AG04450 (cell line): ENCODE measurements at regions not wholly inside any gene's neighbourhood (a gene's known extent, or its start where the extent isn't known, plus 50 kb on each side); places are given as distances from the start of the nearest gene placed in this dataset.

ENCODE experiments used
- CTCF ChIA-PET: fragments of 300-600, 350-600 bp; formaldehyde crosslinking; extraction: SDS; loops from one replicate; lab custom pipeline; 2022; ENCODE audit warnings: antibody characterized with exemption, inconsistent platforms; lab: Charles Lee
- POLR2A ChIA-PET: fragments of 350-600 bp; formaldehyde crosslinking; extraction: SDS; loops from one replicate; lab custom pipeline; 2021; ENCODE audit warnings: antibody characterized with exemption, inconsistent platforms; lab: Yijun Ruan, JAX
- DNase-seq: peaks from one replicate; pipeline ENCODE4 v3.0.0-alpha.2; 2011; ENCODE audit warnings: low read depth, low spot score
- H3K27ac ChIP-seq: one replicate; pipeline ENCODE4 v1.5.1; 2012; ENCODE audit warnings: low read depth, low read length, control low read depth
- H3K27me3 ChIP-seq: one replicate; pipeline ENCODE4 v1.6.0; 2012; ENCODE audit warnings: low read length; ENCODE audit not compliant: control insufficient read depth, insufficient read depth
- H3K4me3 ChIP-seq: 2 replicates; pipeline ENCODE4 v1.5.1; 2011; ENCODE audit warnings: mild to moderate bottlenecking, low read depth, low read length, control low read depth
- H3K9me3 ChIP-seq: 2 replicates; pipeline ENCODE4 v1.5.1; 2012; ENCODE audit warnings: low read length; ENCODE audit not compliant: control insufficient read depth, insufficient read depth
- CTCF ChIP-seq: IDR thresholded peaks from 2 replicates; pipeline ENCODE4 v1.5.1; 2011; ENCODE audit warnings: low read depth, low read length, control low read depth, inconsistent platforms

- Histone ChIP-seq H3K27ac (no peak overlapping the region), H3K27me3 (peaks cover 13% of the 10 kb centered on the region), H3K4me3 (no peak overlapping the region), H3K9me3 (no peaks in the 10 kb centered on the region; the same call in 1 of the 2 replicates)
- DNase-seq, result no peak
- ChIA-PET CTCF (no interaction called here), POLR2A (no interaction called here)
- TF ChIP-seq CTCF, result no peak
Observed at GRCh38 chr5:1731091-1731639, 68.5 kb downstream of the MRPL36 start.

DNA sequence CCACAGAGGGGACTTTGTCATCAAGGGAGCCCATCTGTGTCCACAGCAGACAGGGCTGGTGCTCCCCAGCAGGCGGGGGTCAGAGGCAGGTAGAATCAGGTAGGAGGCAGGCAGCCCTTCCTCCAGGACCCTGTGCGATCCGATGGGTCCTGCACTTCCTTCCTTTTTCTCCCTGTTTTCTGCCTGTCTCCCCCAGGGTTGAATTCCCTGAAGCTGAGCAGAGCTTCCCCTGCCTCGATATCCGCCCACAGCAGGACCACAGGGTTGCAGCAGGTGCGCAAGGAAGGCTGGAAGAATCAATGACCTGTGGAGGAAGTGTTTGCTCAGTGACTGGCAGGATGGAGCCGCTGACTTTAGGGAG lies 69.2 kb downstream of the MRPL36 start:
- no peak for TF ChIP-seq CTCF
- Histone ChIP-seq H3K27ac (no peak overlapping the region), H3K27me3 (peaks cover 13% of the 10 kb centered on the region), H3K4me3 (no peak overlapping the region), H3K9me3 (no peaks in the 10 kb centered on the region; the same call in 1 of the 2 replicates)
- no peak for DNase-seq
- CTCF ChIA-PET, result no interaction called here
- POLR2A ChIA-PET, result no interaction called here

DNA sequence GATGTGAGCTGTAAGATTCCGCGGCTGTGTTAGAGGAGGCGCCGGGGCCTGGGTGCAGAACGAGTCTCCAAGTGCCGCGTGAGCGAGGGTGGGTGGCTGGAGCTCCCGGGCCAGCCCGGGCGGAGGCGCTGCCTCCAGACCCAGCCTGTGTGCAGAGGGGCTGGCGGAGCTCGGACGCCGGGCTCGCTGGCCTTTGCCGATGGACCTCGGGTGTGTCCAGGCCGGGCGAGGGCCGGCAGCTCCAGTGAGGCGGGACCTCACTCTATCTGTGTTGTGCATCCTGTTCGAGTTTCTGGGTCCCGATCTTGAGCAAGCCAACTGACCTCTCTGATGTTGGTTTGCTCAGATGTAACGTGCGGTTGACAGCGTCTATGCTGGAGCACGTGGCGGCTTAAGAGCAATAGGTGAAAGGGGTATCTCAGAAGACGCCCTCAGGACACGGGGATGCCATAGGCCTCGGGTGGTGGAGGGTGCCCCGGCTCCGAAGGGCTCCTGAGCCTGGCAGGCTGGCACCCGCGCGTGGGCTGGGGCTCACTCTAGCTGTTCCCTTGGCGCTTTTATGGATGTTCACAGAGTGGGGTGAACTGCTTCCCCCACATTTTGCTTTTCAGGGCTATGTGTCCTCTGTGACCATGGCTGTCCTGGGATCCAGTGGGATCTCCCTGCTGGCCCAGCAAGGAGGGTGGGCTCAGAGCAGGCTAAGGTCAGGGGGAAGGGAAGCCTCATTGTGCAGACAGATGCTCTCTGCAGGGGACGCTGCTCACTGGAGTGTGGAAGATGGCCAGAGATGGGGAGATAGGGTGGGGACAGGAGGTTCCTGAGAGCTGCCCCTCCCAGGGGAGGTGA lies 69.8 kb downstream of the MRPL36 start:
- ChIA-PET POLR2A (no interaction called here), CTCF (no interaction called here)
- Histone ChIP-seq H3K27me3 (peaks cover 13% of the 10 kb centered on the region), H3K9me3 (no peaks in the 10 kb centered on the region; the same call in 1 of the 2 replicates), H3K4me3 (no peak overlapping the region), H3K27ac (no peak overlapping the region)
- DNase-seq, result no peak
- TF ChIP-seq CTCF, result no peak

DNA sequence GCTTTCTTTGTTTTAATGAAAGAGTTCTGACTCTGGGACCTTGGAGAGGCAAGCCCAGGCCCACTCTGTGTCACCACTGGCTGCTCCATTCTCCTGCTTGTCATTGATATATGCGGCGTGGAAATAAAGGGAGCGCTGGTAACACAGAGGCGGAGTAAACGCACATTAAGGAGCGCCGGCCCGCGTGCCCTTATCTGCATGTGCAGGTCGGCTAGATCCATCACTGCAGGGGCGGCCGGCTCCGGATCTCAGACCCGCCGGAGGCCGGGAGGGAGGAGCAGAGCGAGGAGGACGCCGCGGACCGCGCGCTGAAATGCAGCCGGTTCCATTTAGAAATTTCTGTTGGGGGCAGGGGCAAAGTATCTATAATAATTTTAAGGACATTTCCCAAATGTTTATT lies 70.8 kb downstream of the MRPL36 start:
- H3K27ac ChIP-seq, result no peak overlapping the region
- peaks cover 13% of the 10 kb centered on the region for H3K27me3 ChIP-seq
- no peaks in the 10 kb centered on the region; the same call in 1 of the 2 replicates for H3K9me3 ChIP-seq
- H3K4me3 ChIP-seq, result no peak overlapping the region
- CTCF ChIA-PET, result no interaction called here
- POLR2A ChIA-PET, result no interaction called here
- TF ChIP-seq CTCF, result no peak
- DNase-seq, result no peak

GRCh38 chr5:1727571-1727970 lies 72.1 kb downstream of the MRPL36 start:
- Histone ChIP-seq H3K4me3 (no peak overlapping the region), H3K27ac (no peak overlapping the region), H3K9me3 (no peaks in the 10 kb centered on the region; the same call in 1 of the 2 replicates), H3K27me3 (peaks cover 13% of the 10 kb centered on the region)
- CTCF ChIA-PET, result no interaction called here
- no peak for DNase-seq
- no peak for TF ChIP-seq CTCF
- POLR2A ChIA-PET, result no interaction called here
